A673 (cell line): ENCODE measurements at regions not wholly inside any gene's neighbourhood (a gene's known extent, or its start where the extent isn't known, plus 50 kb on each side); places are given as distances from the start of the nearest gene placed in this dataset.

Source experiments
- BruUV-seq: library from RNA; stranded (reverse); fragments of 400-500 nt; replicated peaks from 2 replicates; lab custom pipeline; 2021; lab: Mats Ljungman, UMichigan
- CTCF ChIA-PET: fragments of 300-600 bp; sonication (Branson Sonifier 250); formaldehyde crosslinking; loops from one replicate; lab custom pipeline; 2022; ENCODE audit warnings: antibody characterized with exemption; lab: Charles Lee
- POLR2A ChIA-PET: fragments of 300-600 bp; sonication (Branson Sonifier 250); formaldehyde crosslinking; loops from one replicate; lab custom pipeline; 2022; ENCODE audit warnings: antibody characterized with exemption; ENCODE audit not compliant: low non-redundant PET; lab: Charles Lee
- DNase-seq: peaks from one replicate; pipeline ENCODE4 v3.0.0-alpha.2; 2015; ENCODE audit warnings: low spot score
- H3K27ac ChIP-seq: fragments of 200-600 bp; sonication (generic); 2 replicates; pipeline ENCODE4 v1.5.1; 2016; ENCODE audit warnings: mixed run types, low read depth, mild to moderate bottlenecking, mixed read lengths, antibody characterized with exemption, low read length; ENCODE audit not compliant: poor library complexity, severe bottlenecking
- H3K27me3 ChIP-seq: fragments of 200-600 bp; sonication (generic); replicated peaks from 2 replicates; pipeline ENCODE4 v1.6.1; 2017; ENCODE audit warnings: mixed run types, low read depth, mild to moderate bottlenecking, mixed read lengths, antibody characterized with exemption, low read length; ENCODE audit not compliant: insufficient read depth, poor library complexity
- H3K36me3 ChIP-seq: fragments of 200-600 bp; sonication (generic); 2 replicates; pipeline ENCODE4 v1.6.1; 2016; ENCODE audit warnings: mixed run types, mild to moderate bottlenecking, mixed read lengths, antibody characterized with exemption, low read length; ENCODE audit not compliant: insufficient read depth, poor library complexity, severe bottlenecking
- H3K4me1 ChIP-seq: fragments of 200-600 bp; sonication (generic); 2 replicates; pipeline ENCODE4 v1.6.1; 2017; ENCODE audit warnings: mixed run types, mild to moderate bottlenecking, mixed read lengths, antibody characterized with exemption, low read length; ENCODE audit not compliant: insufficient read depth, poor library complexity, severe bottlenecking
- H3K4me3 ChIP-seq: fragments of 200-600 bp; sonication (generic); 2 replicates; pipeline ENCODE4 v1.5.1; 2016; ENCODE audit warnings: low read depth, mixed run types, mild to moderate bottlenecking, mixed read lengths, low read length; ENCODE audit not compliant: poor library complexity, severe bottlenecking
- H3K9me3 ChIP-seq: fragments of 200-600 bp; sonication (generic); 2 replicates; pipeline ENCODE4 v1.6.1; 2016; ENCODE audit warnings: mixed run types, low read depth, mild to moderate bottlenecking, mixed read lengths, antibody characterized with exemption, low read length; ENCODE audit not compliant: poor library complexity, severe bottlenecking
- CTCF ChIP-seq: fragments of 300-800, 200-600 bp; sonication (generic); conservative IDR thresholded peaks from 2 replicates; pipeline ENCODE4 v1.5.1; 2017; ENCODE audit warnings: low read depth, mild to moderate bottlenecking, antibody characterized with exemption, low read length, moderate library complexity, mixed read lengths
- EZH2 ChIP-seq: fragments of 200-600 bp; sonication (generic); IDR thresholded peaks from 2 replicates; pipeline ENCODE4 v1.6.1; 2017; ENCODE audit warnings: borderline replicate concordance, low read depth, mild to moderate bottlenecking, mixed read lengths, antibody characterized with exemption, low read length; ENCODE audit not compliant: poor library complexity, severe bottlenecking
- intact Hi-C: fragments of 100-400 bp; cut with micrococcal nuclease; formaldehyde crosslinking; loops from one replicate; pipeline ENCODE4 v1.10.0; 2022; ENCODE audit not compliant: unreplicated experiment

GRCh38 chr16:65869261-65869660 lies 497.2 kb upstream of the CDH5 start:
- H3K27me3 ChIP-seq, result no peaks in the 10 kb centered on the region
- ChIA-PET POLR2A (no interaction called here), CTCF (no interaction called here)
- H3K36me3 ChIP-seq, result no peaks in the 10 kb centered on the region
- H3K9me3 ChIP-seq, result no peaks in the 10 kb centered on the region
- no peaks in the 10 kb centered on the region for H3K4me1 ChIP-seq
- no peak overlapping the region for H3K27ac ChIP-seq
- TF ChIP-seq EZH2 (no peak), CTCF (no peak)
- BruUV-seq, result no TSS peak
- DNase-seq, result no peak
- intact Hi-C loops, result no loop called here
- no peak overlapping the region for H3K4me3 ChIP-seq

DNA sequence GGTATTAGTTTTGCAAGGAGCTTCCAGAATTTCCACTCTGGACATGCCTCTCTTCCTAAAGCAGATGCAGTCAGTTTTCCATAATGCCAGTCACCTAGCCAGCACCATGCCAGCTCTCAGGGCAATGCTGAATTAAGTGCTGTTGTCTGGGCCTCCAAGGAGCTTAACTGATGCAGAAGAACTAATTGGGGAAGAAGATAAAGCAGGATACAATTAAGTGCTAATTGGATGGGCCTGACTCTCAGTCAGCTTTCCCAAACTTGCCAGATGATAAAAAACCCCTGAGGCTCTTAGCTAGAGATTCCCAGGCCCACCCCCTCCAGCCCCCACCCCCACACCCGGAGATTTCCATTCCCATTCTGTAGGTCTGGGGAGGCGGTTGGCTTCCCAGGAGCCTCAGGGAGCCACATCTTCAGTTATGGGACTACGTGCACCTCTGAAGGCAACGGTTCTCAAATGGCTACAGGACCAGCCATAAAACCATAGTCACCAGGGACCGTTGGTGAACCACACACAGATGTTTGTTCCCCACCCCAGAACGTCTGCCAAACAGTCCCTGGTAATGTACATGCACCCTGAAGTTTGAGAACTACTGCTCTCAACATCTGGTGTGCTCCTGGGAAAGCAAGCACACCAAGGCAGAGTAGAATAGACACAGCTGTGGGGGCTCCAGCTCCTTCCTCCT lies 499.1 kb upstream of the CDH5 start:
- no peak overlapping the region for H3K27ac ChIP-seq
- TF ChIP-seq CTCF (no peak), EZH2 (no peak)
- DNase-seq, result no peak
- intact Hi-C loops, result no loop called here
- ChIA-PET POLR2A (no interaction called here), CTCF (no interaction called here)
- H3K9me3 ChIP-seq, result no peaks in the 10 kb centered on the region
- no peak overlapping the region for H3K4me3 ChIP-seq
- BruUV-seq, result no TSS peak
- H3K27me3 ChIP-seq, result no peaks in the 10 kb centered on the region
- no peaks in the 10 kb centered on the region for H3K36me3 ChIP-seq
- H3K4me1 ChIP-seq, result no peaks in the 10 kb centered on the region

- intact Hi-C loops, result no loop called here
- TF ChIP-seq EZH2 (no peak), CTCF (no peak)
- Histone ChIP-seq H3K27ac (no peak overlapping the region), H3K4me1 (no peaks in the 10 kb centered on the region), H3K9me3 (no peaks in the 10 kb centered on the region), H3K36me3 (no peaks in the 10 kb centered on the region), H3K27me3 (no peaks in the 10 kb centered on the region), H3K4me3 (no peak overlapping the region)
- CTCF ChIA-PET, result no interaction called here
- POLR2A ChIA-PET, result no interaction called here
- BruUV-seq, result no TSS peak
- DNase-seq, result no peak
Measured at GRCh38 chr16:65863236-65863635, 503.3 kb upstream of the CDH5 start.
